GM12875 (cell line): ENCODE measurements at regions not wholly inside any gene's neighbourhood (a gene's known extent, or its start where the extent isn't known, plus 50 kb on each side); places are given as distances from the start of the nearest gene placed in this dataset.

Experiments used
- H3K4me3 ChIP-seq: one replicate; pipeline ENCODE4 v1.5.1; 2011; ENCODE audit warnings: low read depth, low read length, control low read depth
- TF ChIP-seq, protein P1 (sequence below): IDR thresholded peaks from 2 replicates; pipeline ENCODE4 v1.5.1; 2011; ENCODE audit warnings: low read depth, mild to moderate bottlenecking, control low read depth, inconsistent platforms, low read length, moderate library complexity, borderline replicate concordance; ENCODE audit not compliant: insufficient read depth

GRCh38 chr13:81677857-81678256, 1336.9 kb upstream of the SPRY2 start:
- TF ChIP-seq, protein P1, sequence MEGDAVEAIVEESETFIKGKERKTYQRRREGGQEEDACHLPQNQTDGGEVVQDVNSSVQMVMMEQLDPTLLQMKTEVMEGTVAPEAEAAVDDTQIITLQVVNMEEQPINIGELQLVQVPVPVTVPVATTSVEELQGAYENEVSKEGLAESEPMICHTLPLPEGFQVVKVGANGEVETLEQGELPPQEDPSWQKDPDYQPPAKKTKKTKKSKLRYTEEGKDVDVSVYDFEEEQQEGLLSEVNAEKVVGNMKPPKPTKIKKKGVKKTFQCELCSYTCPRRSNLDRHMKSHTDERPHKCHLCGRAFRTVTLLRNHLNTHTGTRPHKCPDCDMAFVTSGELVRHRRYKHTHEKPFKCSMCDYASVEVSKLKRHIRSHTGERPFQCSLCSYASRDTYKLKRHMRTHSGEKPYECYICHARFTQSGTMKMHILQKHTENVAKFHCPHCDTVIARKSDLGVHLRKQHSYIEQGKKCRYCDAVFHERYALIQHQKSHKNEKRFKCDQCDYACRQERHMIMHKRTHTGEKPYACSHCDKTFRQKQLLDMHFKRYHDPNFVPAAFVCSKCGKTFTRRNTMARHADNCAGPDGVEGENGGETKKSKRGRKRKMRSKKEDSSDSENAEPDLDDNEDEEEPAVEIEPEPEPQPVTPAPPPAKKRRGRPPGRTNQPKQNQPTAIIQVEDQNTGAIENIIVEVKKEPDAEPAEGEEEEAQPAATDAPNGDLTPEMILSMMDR = no peak
- no peak overlapping the region for H3K4me3 ChIP-seq

- TF ChIP-seq, protein P1 = no peak
- no peak overlapping the region for H3K4me3 ChIP-seq
Observed at GRCh38 chr13:81676008-81676407, 1335.1 kb upstream of the SPRY2 start.

DNA sequence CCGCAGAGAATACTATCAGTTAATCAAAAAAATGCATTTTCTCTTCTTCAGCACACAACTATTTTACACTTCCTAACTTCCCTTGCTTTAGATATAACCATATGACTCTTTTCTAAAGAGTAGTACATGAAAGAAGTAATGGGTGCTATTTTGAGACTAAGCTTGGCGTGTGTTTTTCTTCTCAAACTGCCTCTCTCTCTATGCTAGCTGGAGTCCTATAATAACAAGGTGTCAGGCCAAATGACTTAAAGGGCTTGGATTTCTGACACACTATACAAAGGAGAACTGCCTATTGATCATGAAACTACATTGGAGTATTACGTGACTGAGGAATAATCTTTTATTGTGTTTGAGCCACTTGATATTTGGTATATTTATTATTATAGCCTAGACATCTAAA, 1330.1 kb upstream of the SPRY2 start:
- TF ChIP-seq, protein P1 = no peak
- no peak overlapping the region for H3K4me3 ChIP-seq

- H3K4me3 ChIP-seq = no peak overlapping the region
- TF ChIP-seq, protein P1 = no peak
Observed at GRCh38 chr13:81670048-81670447, 1329.1 kb upstream of the SPRY2 start.

DNA sequence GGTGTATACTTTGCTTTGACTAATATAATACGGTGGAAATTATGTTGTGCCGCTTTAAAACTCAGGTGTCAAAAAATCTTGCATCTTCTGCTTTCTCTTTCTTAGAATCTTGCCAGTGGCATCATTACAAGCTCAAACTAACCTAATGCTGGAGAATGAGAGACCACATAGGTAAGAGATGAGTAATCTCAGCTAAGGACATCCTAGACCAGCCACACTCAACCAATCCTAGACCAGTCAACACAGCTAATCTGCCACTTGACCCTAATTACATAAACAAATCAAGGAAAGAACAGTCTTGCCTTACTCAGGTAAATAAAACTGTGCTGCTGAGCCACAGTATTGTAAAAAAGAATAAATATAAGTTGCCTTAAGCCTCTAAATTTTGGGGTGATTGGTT, 1323.9 kb upstream of the SPRY2 start:
- no peak overlapping the region for H3K4me3 ChIP-seq
- TF ChIP-seq, protein P1 = no peak

GRCh38 chr13:81659984-81660383, 1319.1 kb upstream of the SPRY2 start:
- TF ChIP-seq, protein P1 = no peak
- H3K4me3 ChIP-seq = no peak overlapping the region

GRCh38 chr13:81658598-81659370, 1317.9 kb upstream of the SPRY2 start:
- TF ChIP-seq, protein P1 = no peak
- no peak overlapping the region for H3K4me3 ChIP-seq
